Loucy (cell line): ENCODE measurements at regions not wholly inside any gene's neighbourhood (a gene's known extent, or its start where the extent isn't known, plus 50 kb on each side); places are given as distances from the start of the nearest gene placed in this dataset.

ENCODE experiments used
- EZH2phosphoT487 ChIP-seq: fragments of 200-600 bp; IDR thresholded peaks from 2 replicates; pipeline ENCODE4 v1.6.1; 2018; ENCODE audit warnings: antibody characterized with exemption, mild to moderate bottlenecking, moderate library complexity, borderline replicate concordance
- TF ChIP-seq, protein P1 (sequence below): fragments of 200-600 bp; sonication (generic); conservative IDR thresholded peaks from 2 replicates; pipeline ENCODE4 v1.5.1; 2014; ENCODE audit warnings: mild to moderate bottlenecking, antibody characterized with exemption, low read length

DNA sequence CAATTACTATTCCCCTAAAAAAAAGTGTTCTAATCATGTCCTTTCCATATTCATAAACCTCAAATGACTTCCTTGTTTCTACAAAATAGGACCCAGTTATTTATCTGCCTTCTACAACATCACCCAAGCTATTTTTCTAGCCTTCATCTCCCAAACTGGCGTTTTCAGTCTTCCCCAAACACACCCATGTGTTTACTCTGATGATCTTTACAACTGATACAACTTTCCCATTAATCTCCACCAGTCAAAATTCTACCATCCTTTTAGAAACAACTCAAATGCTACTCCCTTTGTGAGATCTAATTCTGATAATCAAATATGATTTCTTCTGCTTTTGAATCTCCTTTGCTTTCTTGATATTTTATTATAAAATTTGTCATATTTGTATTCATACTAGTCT lies 114.5 kb downstream of the DUSP6 start:
- TF ChIP-seq, protein P1, sequence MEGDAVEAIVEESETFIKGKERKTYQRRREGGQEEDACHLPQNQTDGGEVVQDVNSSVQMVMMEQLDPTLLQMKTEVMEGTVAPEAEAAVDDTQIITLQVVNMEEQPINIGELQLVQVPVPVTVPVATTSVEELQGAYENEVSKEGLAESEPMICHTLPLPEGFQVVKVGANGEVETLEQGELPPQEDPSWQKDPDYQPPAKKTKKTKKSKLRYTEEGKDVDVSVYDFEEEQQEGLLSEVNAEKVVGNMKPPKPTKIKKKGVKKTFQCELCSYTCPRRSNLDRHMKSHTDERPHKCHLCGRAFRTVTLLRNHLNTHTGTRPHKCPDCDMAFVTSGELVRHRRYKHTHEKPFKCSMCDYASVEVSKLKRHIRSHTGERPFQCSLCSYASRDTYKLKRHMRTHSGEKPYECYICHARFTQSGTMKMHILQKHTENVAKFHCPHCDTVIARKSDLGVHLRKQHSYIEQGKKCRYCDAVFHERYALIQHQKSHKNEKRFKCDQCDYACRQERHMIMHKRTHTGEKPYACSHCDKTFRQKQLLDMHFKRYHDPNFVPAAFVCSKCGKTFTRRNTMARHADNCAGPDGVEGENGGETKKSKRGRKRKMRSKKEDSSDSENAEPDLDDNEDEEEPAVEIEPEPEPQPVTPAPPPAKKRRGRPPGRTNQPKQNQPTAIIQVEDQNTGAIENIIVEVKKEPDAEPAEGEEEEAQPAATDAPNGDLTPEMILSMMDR: no peak
- TF ChIP-seq EZH2phosphoT487: no peak
